NCI-H2081 (cell line): ENCODE measurements at regions not wholly inside any gene's neighbourhood (a gene's known extent, or its start where the extent isn't known, plus 50 kb on each side); places are given as distances from the start of the nearest gene placed in this dataset.

Source experiments
- DNase-seq, 2 experiments: peaks; one replicate each; lab custom pipeline; 2025; lab: John Stamatoyannopoulos, UW

GRCh38 chr3:43207628-43208085 lies 78.7 kb upstream of the SNRK start:
- DNase-seq, result no peak

GRCh38 chr3:43206632-43207031 lies 79.7 kb upstream of the SNRK start:
- DNase-seq, result no peak

GRCh38 chr3:43206105-43206504 lies 80.2 kb upstream of the SNRK start:
- DNase-seq, result no peak

GRCh38 chr3:43203022-43203421 lies 83.3 kb upstream of the SNRK start:
- no peak for DNase-seq

- DNase-seq, result no peak
Observed at GRCh38 chr3:43201581-43201980, 84.8 kb upstream of the SNRK start.

- no peak for DNase-seq
Observed at GRCh38 chr3:43199645-43200306, 86.6 kb upstream of the SNRK start.

DNA sequence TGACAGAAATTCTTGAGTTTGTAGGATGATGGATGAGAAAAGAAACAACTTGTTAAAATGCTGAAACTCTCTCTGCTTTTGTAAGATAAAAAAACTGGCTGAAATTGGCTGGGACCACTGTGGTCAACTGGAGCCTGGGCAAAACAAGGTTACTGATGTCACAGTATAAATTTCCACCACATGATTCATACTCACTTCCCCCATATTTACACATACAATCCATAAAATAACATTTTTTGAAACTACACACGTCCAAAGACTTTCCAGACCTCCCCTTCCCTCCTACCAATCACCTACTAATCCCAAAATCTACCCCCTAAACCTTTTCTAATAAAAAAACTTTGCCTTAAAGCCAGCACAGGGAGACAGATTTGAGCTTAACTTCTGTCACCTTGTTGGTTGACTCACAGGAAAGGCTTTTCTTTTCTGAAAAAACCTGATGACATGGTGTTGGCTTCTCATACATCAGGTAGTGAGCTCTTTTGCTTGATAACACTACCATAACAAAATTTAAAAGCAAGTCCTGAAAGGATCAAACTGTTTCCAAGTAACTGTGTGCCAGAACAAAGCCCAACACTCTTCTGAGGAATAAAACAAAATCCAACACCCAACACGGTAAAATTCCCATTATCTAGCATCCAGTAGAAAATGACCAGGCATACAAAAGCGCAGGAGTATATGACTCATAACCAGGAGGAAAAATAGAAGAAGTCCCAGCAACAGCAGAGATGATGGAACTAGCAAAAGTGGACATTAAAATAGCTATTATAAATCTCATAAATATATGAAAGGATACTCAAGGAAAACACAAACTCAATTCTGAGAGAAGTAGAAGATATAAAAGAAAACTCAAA lies 87.3 kb upstream of the SNRK start:
- no peak for DNase-seq

DNA sequence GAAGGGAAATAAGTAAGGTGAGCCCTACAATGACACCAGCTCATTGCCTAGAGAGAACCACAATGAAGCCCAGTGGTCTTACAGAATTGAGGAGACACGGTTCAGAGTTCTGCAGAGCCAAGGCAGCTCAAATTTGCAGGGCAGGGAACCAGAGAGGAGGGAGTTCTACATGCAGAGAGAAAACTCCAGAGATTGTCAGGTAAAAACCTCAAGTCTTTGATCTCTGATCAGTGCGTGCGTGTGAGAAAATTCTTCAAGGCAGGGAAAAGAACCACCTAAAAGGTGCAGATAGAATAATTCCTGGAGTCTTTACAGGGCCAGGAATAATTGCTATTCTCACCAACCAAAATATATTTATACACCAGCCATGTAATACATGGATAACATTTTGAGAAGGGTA lies 88.0 kb upstream of the SNRK start:
- no peak for DNase-seq

- no peak for DNase-seq
Observed at GRCh38 chr3:43197181-43197580, 89.2 kb upstream of the SNRK start.

- no peak for DNase-seq
Observed at GRCh38 chr3:43196721-43197120, 89.6 kb upstream of the SNRK start.

- DNase-seq, result no peak
Observed at GRCh38 chr3:43195115-43195498, 89.2 kb upstream of the POMGNT2 start.

DNA sequence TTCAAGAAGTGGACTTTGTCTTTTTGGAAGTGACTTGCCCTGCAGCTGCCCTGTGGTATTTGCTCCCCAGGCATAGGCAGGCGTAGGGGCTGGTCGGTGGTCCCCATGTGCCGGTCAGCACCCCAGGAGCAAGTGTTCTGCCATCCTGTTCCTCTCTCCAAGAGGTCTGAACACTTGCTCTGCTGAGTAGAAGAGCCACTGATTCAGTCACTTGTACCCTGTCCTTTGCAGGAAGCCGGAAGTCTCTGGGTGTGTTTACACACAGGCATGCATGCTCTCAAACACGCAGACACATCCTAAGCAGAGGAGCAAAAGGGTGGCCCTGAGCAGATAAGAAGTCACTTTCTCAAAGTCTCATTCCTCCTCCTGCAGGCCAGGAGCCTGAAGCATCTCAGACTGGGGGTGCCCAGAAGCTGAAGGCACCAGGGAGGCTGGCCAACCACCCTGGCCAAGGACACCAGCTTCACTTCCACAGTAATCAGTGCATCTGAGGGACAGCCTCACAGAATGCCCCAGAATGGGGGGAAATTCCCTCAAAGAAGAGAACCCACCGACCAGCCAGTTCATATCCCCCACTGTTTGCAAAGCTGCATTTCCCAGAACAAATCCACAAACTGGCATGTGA lies 88.7 kb upstream of the POMGNT2 start:
- DNase-seq, result no peak

DNA sequence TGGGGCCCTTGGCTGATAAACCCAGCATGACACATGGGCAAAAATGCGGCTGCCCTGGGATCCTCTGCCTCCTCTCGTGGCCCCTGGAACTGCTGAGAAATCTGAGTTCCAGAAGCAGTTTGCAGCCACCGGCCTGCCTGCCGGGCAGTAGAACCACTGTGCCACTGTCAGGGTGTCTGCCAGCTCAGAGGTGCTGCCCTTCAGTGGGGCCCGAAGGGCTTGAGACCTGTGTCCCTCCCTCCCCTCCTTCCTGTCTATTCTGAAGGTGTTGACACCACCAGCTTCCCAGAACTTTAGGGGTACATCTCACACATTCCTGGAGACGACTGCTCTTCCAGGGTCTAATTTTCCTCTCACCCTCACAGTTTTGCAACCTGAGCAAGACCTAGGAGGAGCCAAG lies 88.2 kb upstream of the POMGNT2 start:
- no peak for DNase-seq

GRCh38 chr3:43192028-43192427 lies 86.1 kb upstream of the POMGNT2 start:
- no peak for DNase-seq

- DNase-seq, result no peak
Observed at GRCh38 chr3:43191116-43191515, 85.2 kb upstream of the POMGNT2 start.

- no peak for DNase-seq
Observed at GRCh38 chr3:43190670-43191069, 84.8 kb upstream of the POMGNT2 start.

GRCh38 chr3:43187836-43188479 lies 82.1 kb upstream of the POMGNT2 start:
- DNase-seq, result no peak

DNA sequence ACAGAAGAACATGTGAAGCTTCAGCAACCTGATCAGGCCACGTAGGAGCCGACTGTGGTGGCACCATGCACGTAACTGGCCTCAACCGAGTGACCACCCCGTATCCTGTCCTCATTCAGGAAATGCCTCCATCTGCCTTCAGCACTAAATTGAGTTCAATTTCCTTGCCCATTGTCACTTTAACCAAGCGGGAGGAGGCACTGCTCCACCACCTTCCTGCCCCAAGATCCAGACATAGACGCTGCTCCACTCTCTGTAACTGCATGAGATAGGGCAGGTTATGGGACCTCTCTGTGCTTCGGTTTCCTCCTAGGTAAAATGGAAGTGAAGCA lies 80.1 kb upstream of the POMGNT2 start:
- DNase-seq, result no peak

GRCh38 chr3:43185274-43185982 lies 79.5 kb upstream of the POMGNT2 start:
- DNase-seq, result no peak

DNA sequence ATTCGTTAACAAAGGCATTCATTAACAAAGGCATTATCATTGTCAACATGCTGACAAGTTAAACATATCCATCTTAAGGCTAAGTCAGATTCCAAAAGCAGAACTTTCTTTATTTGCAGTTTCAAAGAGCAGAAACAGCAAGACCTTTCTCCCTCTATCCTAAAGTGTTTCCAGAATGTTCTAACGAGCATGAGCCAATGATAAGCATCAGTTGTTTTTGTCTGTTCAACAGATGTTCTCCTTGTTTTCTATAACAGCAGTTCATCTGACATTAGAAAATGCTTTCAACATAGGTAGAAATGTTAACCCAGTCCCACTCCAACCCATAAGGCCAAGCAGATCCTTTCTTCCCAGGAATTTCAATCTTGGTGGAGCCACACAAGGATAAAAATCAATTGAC lies 77.6 kb upstream of the POMGNT2 start:
- DNase-seq, result no peak

DNA sequence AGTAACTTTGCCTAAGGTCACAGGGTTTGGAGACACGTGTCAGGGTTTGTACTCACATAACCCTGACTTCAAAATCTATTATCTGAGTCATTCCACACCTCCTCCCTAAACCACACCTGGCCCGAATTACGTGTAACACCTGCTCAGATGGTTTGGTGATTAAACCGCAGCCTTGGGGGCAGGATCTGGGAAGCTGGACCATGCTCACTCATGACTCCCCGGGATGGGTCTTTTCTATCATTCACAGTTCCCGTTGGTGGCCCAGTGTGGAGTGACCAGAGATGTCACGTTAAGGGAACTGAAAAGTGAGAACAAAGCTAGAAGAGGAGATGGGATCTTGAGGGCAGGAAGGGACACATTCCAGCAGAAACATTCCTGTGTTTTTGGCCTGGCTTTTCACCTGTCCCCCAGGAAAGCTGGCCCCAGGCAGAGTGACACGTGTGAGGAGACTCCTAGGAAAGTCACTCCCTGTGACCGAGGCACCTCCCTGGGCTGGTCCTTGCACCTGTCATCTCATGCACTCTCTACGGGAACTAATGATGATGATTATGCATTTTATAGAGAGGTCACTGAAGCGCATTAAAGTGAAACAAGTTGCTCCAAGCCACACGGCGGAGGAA lies 75.4 kb upstream of the POMGNT2 start:
- no peak for DNase-seq

DNA sequence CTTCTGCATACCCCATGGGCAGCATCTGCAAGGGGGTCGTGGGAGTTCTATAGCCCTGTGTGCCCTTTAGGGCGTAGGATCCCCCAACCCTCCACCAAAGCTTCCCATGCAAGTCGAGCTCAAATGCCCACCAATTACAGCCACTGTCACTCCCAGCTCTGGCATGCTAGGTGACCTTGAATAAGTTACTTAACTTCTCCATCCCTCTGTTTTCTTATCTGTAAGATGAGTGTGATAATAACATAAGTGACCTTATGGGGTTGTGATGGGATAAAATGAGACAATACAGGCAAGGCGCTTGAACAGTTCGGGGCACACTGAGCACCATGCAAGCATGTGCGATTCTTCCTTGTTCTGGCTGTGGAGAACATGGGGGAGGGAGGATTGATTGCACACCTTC lies 74.8 kb upstream of the POMGNT2 start:
- no peak for DNase-seq
